ENCODE measurements at regions not wholly inside any gene's neighbourhood (a gene's known extent, or its start where the extent isn't known, plus 50 kb on each side); places are given as distances from the start of the nearest gene placed in this dataset.

DNA sequence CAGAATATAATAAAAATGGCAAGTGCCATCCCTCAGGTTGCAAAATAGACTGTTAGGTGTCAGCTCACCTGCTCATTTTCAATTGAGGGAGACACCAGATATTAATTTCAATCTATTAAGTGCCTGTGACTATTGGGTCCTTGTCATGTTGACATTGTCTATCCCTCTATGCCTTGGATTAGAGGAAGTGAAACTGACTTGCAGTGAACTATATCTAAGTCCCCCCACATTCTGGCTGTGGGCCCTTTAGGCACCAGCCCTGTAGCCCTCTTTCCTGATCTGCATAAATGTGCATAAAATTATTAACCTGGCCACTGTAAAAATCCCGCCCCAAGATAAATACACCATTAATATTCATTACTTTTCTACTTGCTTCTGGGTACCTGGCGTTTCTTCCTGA is 293.0 kb upstream of the CLNK start:
- no peaks in the 10 kb centered on the region for H3K36me3 ChIP-seq
- no peak for DNase-seq (ENCODE audit: extremely low spot score in 2 of 2)
- no peak overlapping the region for H3K27ac ChIP-seq
- H3K4me3 ChIP-seq = no peak overlapping the region
- TF ChIP-seq, protein P1, sequence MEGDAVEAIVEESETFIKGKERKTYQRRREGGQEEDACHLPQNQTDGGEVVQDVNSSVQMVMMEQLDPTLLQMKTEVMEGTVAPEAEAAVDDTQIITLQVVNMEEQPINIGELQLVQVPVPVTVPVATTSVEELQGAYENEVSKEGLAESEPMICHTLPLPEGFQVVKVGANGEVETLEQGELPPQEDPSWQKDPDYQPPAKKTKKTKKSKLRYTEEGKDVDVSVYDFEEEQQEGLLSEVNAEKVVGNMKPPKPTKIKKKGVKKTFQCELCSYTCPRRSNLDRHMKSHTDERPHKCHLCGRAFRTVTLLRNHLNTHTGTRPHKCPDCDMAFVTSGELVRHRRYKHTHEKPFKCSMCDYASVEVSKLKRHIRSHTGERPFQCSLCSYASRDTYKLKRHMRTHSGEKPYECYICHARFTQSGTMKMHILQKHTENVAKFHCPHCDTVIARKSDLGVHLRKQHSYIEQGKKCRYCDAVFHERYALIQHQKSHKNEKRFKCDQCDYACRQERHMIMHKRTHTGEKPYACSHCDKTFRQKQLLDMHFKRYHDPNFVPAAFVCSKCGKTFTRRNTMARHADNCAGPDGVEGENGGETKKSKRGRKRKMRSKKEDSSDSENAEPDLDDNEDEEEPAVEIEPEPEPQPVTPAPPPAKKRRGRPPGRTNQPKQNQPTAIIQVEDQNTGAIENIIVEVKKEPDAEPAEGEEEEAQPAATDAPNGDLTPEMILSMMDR (IDR thresholded peaks at IDR 0.05) = no peak
- TF ChIP-seq POLR2AphosphoS5 (IDR thresholded peaks at IDR 0.05; ENCODE audit: insufficient read depth in 1 of 2, low read depth in 1 of 2) (no peak), POLR2A (IDR thresholded peaks at IDR 0.05) (no peak)
- intact Hi-C loops (cut with DNase I) = no loop called here
- H3K9me3 ChIP-seq = no peaks in the 10 kb centered on the region
- no peaks in the 10 kb centered on the region for H3K27me3 ChIP-seq
- peaks cover 5% of the 10 kb centered on the region for H3K4me1 ChIP-seq

DNA sequence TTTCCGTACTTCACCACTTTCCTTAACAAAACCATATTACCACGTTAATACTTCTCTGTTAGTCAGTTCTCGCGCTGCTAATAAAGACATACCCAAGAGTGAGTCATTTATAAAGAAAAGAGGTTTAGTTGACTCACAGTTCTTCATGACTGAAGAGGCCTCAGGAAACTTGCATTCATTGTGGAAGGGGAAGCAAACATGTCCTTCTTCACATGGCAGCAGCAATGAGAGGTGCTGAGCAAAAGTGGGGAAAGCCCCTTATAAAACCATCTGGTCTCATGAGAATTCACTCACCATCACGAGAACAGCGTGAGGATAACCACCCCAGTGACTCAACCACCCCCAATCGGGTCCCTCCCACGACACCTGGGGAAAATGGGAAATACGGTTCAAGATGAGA is 289.8 kb upstream of the CLNK start:
- H3K4me3 ChIP-seq = no peak overlapping the region
- H3K9me3 ChIP-seq = no peaks in the 10 kb centered on the region
- no peaks in the 10 kb centered on the region for H3K4me1 ChIP-seq
- H3K27ac ChIP-seq = no peak overlapping the region
- H3K36me3 ChIP-seq = no peaks in the 10 kb centered on the region
- no peak for TF ChIP-seq POLR2AphosphoS5 (IDR thresholded peaks at IDR 0.05; ENCODE audit: insufficient read depth in 1 of 2, low read depth in 1 of 2)
- TF ChIP-seq, protein P1 (IDR thresholded peaks at IDR 0.05) = no peak
- TF ChIP-seq POLR2A (IDR thresholded peaks at IDR 0.05) = no peak
- DNase-seq (ENCODE audit: extremely low spot score in 2 of 2) = no peak
- H3K27me3 ChIP-seq = no peaks in the 10 kb centered on the region
- intact Hi-C loops (cut with DNase I) = no loop called here

- Histone ChIP-seq H3K27ac (no peak overlapping the region), H3K4me1 (no peaks in the 10 kb centered on the region), H3K36me3 (no peaks in the 10 kb centered on the region), H3K4me3 (no peak overlapping the region), H3K27me3 (no peaks in the 10 kb centered on the region), H3K9me3 (no peaks in the 10 kb centered on the region)
- DNase-seq (ENCODE audit: extremely low spot score in 2 of 2) = no peak
- no peak for TF ChIP-seq POLR2AphosphoS5 (IDR thresholded peaks at IDR 0.05; ENCODE audit: insufficient read depth in 1 of 2, low read depth in 1 of 2)
- TF ChIP-seq POLR2A (IDR thresholded peaks at IDR 0.05) = no peak
- TF ChIP-seq, protein P1 (IDR thresholded peaks at IDR 0.05) = no peak
- intact Hi-C loops (cut with DNase I) = no loop called here
Observed at GRCh38 chr4:10973686-10974085, 289.1 kb upstream of the CLNK start.

DNA sequence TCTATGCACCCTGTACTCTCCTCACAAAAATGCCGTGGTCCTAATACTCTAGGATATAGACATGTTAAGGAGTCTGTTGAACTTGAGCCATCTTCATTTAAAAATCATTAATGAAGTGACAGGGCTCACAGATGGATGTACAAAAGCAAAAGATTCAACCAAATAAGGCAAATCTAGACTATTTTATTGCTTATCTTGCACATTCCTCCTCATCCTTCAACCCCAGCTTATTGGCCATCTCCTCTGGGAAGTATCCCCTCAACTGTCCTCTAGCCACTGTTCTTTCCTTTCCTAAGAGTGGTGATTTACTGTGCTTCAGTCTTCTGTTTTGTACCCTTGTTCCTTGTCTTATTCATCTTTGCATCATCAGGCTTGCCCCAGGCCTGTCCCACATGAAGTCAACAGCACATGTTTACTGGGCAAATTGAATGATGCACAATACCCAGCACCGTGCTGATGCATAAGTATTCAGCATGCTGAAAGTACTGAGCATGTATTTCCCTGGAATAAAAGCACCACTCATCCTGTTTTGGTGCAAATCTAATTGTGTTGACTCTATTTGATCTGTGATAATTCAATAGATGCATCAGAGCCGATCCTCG is 287.3 kb upstream of the CLNK start:
- Histone ChIP-seq H3K4me3 (no peak overlapping the region), H3K27me3 (no peaks in the 10 kb centered on the region), H3K36me3 (no peaks in the 10 kb centered on the region), H3K27ac (no peak overlapping the region), H3K4me1 (no peaks in the 10 kb centered on the region), H3K9me3 (no peaks in the 10 kb centered on the region)
- intact Hi-C loops (cut with DNase I) = no loop called here
- DNase-seq (ENCODE audit: extremely low spot score in 2 of 2) = no peak
- TF ChIP-seq POLR2A (IDR thresholded peaks at IDR 0.05) (no peak), POLR2AphosphoS5 (IDR thresholded peaks at IDR 0.05; ENCODE audit: insufficient read depth in 1 of 2, low read depth in 1 of 2) (no peak)
- TF ChIP-seq, protein P1 (IDR thresholded peaks at IDR 0.05) = no peak

DNA sequence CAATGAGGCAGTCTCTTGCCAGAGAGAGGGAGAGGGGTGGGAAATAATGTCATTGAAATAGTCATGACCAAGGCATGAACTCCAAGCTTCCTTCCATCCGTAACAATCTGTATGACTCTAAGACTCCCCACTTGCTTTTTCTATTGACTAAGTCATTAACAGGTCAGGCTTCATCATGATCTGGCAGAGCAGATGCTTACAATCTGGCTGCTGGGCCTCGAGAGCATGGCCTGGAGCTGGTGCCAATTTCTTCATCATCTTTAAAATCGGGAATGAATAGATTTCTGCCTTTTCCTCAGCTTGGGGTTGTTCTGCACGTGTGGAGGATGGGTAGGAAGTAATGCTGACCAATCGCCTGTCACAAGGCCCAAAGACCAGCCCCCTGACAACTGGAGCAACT is 280.6 kb upstream of the CLNK start:
- Histone ChIP-seq H3K27me3 (no peaks in the 10 kb centered on the region), H3K27ac (no peak overlapping the region), H3K4me3 (no peak overlapping the region), H3K36me3 (no peaks in the 10 kb centered on the region), H3K4me1 (no peaks in the 10 kb centered on the region), H3K9me3 (no peaks in the 10 kb centered on the region)
- intact Hi-C loops (cut with DNase I) = no loop called here
- TF ChIP-seq, protein P1 (IDR thresholded peaks at IDR 0.05) = no peak
- TF ChIP-seq POLR2A (IDR thresholded peaks at IDR 0.05) (no peak), POLR2AphosphoS5 (IDR thresholded peaks at IDR 0.05; ENCODE audit: insufficient read depth in 1 of 2, low read depth in 1 of 2) (no peak)
- no peak for DNase-seq (ENCODE audit: extremely low spot score in 2 of 2)
